GM23248 (cell line): ENCODE measurements at regions not wholly inside any gene's neighbourhood (a gene's known extent, or its start where the extent isn't known, plus 50 kb on each side); places are given as distances from the start of the nearest gene placed in this dataset.

Experiments used
- DNase-seq: peaks from one replicate; pipeline ENCODE4 v3.0.0-alpha.2; 2015
- H2AFZ ChIP-seq: fragments of 200-600 bp; sonication (generic); 2 replicates; pipeline ENCODE4 v1.6.1; 2016; ENCODE audit warnings: antibody characterized with exemption
- H3F3A ChIP-seq: fragments of 200-600 bp; sonication (generic); 2 replicates; pipeline ENCODE4 v1.6.1; 2016; ENCODE audit warnings: mild to moderate bottlenecking, antibody characterized with exemption, mixed run types; ENCODE audit not compliant: insufficient read depth
- H3K27ac ChIP-seq: fragments of 200-600 bp; sonication (generic); 2 replicates; pipeline ENCODE4 v1.5.1; 2016; ENCODE audit warnings: mild to moderate bottlenecking
- H3K27me3 ChIP-seq: fragments of 200-600 bp; sonication (generic); replicated peaks from 2 replicates; pipeline ENCODE4 v1.6.1; 2016; ENCODE audit warnings: mild to moderate bottlenecking; ENCODE audit not compliant: insufficient read depth
- H3K36me3 ChIP-seq: fragments of 200-600 bp; sonication (generic); 2 replicates; pipeline ENCODE4 v1.6.1; 2016; ENCODE audit warnings: low read depth, mild to moderate bottlenecking
- H3K4me1 ChIP-seq: fragments of 200-600 bp; sonication (generic); 2 replicates; pipeline ENCODE4 v1.6.1; 2016; ENCODE audit warnings: mild to moderate bottlenecking; ENCODE audit not compliant: insufficient read depth
- H3K4me2 ChIP-seq: fragments of 200-600 bp; sonication (generic); one replicate; pipeline ENCODE4 v1.6.1; 2016; ENCODE audit warnings: mild to moderate bottlenecking; ENCODE audit not compliant: unreplicated experiment
- H3K4me3 ChIP-seq: fragments of 200-600 bp; sonication (generic); 2 replicates; pipeline ENCODE4 v1.5.1; 2016; ENCODE audit warnings: mild to moderate bottlenecking
- H3K79me2 ChIP-seq: fragments of 200-600 bp; sonication (generic); 2 replicates; pipeline ENCODE4 v1.6.1; 2016; ENCODE audit warnings: mild to moderate bottlenecking; ENCODE audit not compliant: insufficient read depth
- H3K9ac ChIP-seq: fragments of 200-600 bp; sonication (generic); 2 replicates; pipeline ENCODE4 v1.6.1; 2016; ENCODE audit warnings: mild to moderate bottlenecking
- H3K9me2 ChIP-seq: fragments of 200-600 bp; sonication (generic); 2 replicates; pipeline ENCODE4 v1.6.1; 2016; ENCODE audit warnings: mixed run types, mild to moderate bottlenecking, moderate library complexity; ENCODE audit not compliant: insufficient read depth
- H3K9me3 ChIP-seq: fragments of 200-600 bp; sonication (generic); one replicate; pipeline ENCODE4 v1.6.1; 2017; ENCODE audit warnings: low read depth
- H4K20me1 ChIP-seq: fragments of 200-600 bp; sonication (generic); 2 replicates; pipeline ENCODE4 v1.6.0; 2016; ENCODE audit not compliant: insufficient read depth
- EZH2 ChIP-seq: fragments of 200-600 bp; sonication (generic); IDR thresholded peaks from 2 replicates; pipeline ENCODE4 v1.6.1; 2018; ENCODE audit warnings: antibody characterized with exemption, mild to moderate bottlenecking; ENCODE audit not compliant: insufficient read depth, poor library complexity, severe bottlenecking
- EZH2phosphoT487 ChIP-seq: fragments of 200-600 bp; sonication (generic); IDR thresholded peaks from 2 replicates; pipeline ENCODE4 v1.6.1; 2018; ENCODE audit warnings: antibody characterized with exemption, moderate library complexity, mild to moderate bottlenecking, low read depth; ENCODE audit not compliant: insufficient read depth
- WGBS, 2 experiments: methylation state at CpG; one replicate each; pipeline ENCODE4 v1.1.6; 2015 to 2017; ENCODE audit warnings: low lambda C conversion rate in 2 of 2, low coverage in 1 of 2; ENCODE audit errors: missing lambda C conversion rate in 2 of 2; 5-methylcytosine and 5-hydroxymethylcytosine counted together
- in situ Hi-C: fragments of 300-500 bp; cut with MboI; formaldehyde crosslinking; loops from 2 replicates; pipeline ENCODE4 v1.15.0; 2020

DNA sequence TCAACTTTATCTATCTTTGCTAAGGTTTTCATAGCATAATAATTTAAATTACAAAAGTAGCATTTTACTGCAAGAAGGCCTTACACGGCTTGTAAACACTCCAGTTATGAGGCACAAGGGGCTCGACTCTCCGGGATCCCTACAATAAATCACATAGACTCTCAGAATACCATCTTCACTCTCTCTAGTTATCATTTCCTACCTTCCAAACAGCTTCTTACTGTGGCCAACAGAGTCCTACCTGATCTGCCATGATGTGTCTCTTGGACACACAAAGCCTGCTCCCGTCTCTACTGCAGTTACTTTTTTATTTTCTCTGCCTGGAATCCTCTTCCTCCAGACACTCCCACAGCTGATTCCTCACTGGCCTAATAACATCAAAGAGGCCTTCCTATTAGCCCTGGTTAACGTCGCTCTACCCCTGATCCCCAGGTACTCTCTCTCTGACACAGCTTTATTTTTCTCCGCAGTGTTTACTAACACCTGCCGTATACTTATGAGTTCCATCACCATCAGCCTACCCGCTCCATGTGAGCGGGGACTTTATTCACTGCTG, 559.6 kb upstream of the DIPK2B start:
- Histone ChIP-seq H3K36me3 (peaks cover 67% of the 10 kb centered on the region), H3F3A (peaks cover 98% of the 10 kb centered on the region), H3K4me3 (peak overlapping the region; percentile 63), H3K27me3 (no peaks in the 10 kb centered on the region), H3K79me2 (peaks cover 98% of the 10 kb centered on the region), H3K9me3 (no peaks in the 10 kb centered on the region), H3K9me2 (no peaks in the 10 kb centered on the region), H2AFZ (no peak overlapping the region), H4K20me1 (no peaks in the 10 kb centered on the region; the same call in 1 of the 2 replicates), H3K27ac (peak overlapping the region; percentile 97), H3K4me2 (peak overlapping the region; percentile 96), H3K9ac (peak overlapping the region; percentile 100), H3K4me1 (peaks cover 83% of the 10 kb centered on the region)
- TF ChIP-seq EZH2phosphoT487 (no peak), EZH2 (no peak)
- in situ Hi-C loops: no loop called here
- DNase-seq: no peak
- 85 to 86% methylated on average over 10 of the region's 10 CpGs for WGBS, 2 experiments

DNA sequence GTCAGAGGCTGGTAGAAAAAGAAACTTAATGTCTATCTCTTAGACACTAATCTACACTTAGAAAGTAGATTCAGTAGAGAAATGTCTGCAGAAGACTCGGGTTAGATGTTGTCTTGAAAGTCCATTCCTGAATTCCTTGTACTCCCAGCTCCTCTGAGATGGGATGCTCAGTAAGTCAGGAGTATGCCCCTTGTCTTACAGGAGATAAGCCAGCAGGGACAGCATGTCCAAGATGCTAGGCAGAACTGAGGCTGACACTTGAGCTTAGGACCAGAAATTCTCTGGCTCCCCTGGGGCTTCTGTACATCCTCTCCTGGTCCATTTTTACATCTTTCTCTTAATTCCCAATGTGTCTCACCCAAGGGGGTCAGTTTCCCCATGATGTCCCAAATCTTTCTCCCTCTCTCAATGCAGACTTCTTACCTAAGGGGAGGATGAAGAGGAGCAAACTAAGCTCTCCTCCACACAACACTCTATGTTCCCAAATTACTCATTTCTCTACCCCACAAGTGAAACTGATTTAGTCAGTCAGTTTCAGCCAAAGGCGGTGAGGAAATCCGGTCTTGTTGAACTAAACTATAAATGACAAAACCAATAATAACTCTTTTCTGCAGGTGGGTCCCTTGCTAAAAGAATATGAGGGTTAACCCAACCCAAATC, 558.2 kb upstream of the DIPK2B start:
- WGBS, 2 experiments: 11 to 18% methylated on average over 3 of the region's 3 CpGs
- TF ChIP-seq EZH2phosphoT487: no peak
- no peak for TF ChIP-seq EZH2
- Histone ChIP-seq H3K9me3 (no peaks in the 10 kb centered on the region), H3K79me2 (peaks cover 94% of the 10 kb centered on the region), H3K9ac (peak overlapping the region; percentile 100), H3K4me2 (peak overlapping the region; percentile 96), H3F3A (peaks cover 96% of the 10 kb centered on the region), H3K27ac (peak overlapping the region; percentile 97), H3K9me2 (no peaks in the 10 kb centered on the region), H4K20me1 (no peaks in the 10 kb centered on the region; the same call in 1 of the 2 replicates), H3K4me3 (peak overlapping the region; percentile 63), H3K4me1 (peaks cover 80% of the 10 kb centered on the region), H3K36me3 (peaks cover 65% of the 10 kb centered on the region), H2AFZ (no peak overlapping the region), H3K27me3 (no peaks in the 10 kb centered on the region)
- peak; percentile 59 for DNase-seq
- in situ Hi-C loops: no loop called here

DNA sequence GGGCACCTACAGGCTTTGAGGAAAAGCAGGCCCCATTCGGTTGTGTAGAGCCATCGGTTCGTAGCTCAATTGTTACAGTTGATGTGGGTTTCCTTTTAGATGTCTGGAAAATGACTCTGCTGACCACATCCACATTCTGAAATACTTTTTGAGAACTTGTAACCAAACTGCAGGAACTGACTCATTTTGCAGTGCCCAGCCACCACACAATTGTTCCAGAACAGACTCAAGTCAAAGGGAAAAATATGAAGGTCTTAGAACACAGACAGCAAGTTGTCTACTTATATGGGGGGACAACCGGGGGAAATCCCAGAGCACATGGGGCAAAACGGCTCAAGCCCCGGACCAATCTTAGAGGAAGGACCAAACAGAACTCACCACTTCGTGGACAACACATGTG, 557.6 kb upstream of the DIPK2B start:
- Histone ChIP-seq H4K20me1 (no peaks in the 10 kb centered on the region; the same call in 1 of the 2 replicates), H3F3A (peaks cover 95% of the 10 kb centered on the region), H3K27me3 (no peaks in the 10 kb centered on the region), H3K27ac (peak overlapping the region; percentile 97), H3K9ac (peak overlapping the region; percentile 100), H3K79me2 (peaks cover 94% of the 10 kb centered on the region), H3K9me3 (no peaks in the 10 kb centered on the region), H3K4me1 (peaks cover 76% of the 10 kb centered on the region), H3K9me2 (no peaks in the 10 kb centered on the region), H2AFZ (no peak overlapping the region), H3K4me3 (peak overlapping the region; percentile 49), H3K4me2 (peak overlapping the region; percentile 96), H3K36me3 (peaks cover 63% of the 10 kb centered on the region)
- peak; percentile 84 for DNase-seq
- 4 to 10% methylated on average over 7 of the region's 7 CpGs for WGBS, 2 experiments
- TF ChIP-seq EZH2phosphoT487 (no peak), EZH2 (no peak)
- in situ Hi-C loops: no loop called here

DNA sequence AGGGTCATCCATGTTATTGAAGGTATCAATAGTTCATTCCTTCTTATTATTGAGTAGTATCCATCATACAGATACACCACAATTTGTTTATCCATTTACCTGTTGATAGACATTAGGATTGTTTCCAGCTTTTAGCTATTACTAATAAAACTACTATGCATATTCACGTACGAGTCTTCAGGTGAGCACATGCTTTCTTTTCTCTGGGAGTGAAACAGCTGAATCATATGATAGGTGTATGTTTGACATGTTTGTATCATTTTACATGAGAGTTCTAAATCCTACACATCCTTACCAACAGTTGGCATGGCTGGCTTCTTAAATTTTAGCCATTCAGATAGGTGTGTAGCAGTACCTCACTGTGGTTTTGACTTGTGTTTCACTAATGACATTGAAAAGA, 556.6 kb upstream of the DIPK2B start:
- no peak overlapping the region for H2AFZ ChIP-seq
- H3K9me2 ChIP-seq: no peaks in the 10 kb centered on the region
- H3K79me2 ChIP-seq: peaks cover 94% of the 10 kb centered on the region
- H3K4me3 ChIP-seq: peak overlapping the region; percentile 49
- no peak for TF ChIP-seq EZH2phosphoT487
- TF ChIP-seq EZH2: no peak
- no peaks in the 10 kb centered on the region for H3K27me3 ChIP-seq
- DNase-seq: peak; percentile 0
- H3F3A ChIP-seq: peaks cover 95% of the 10 kb centered on the region
- H3K4me2 ChIP-seq: peak overlapping the region; percentile 48
- H3K9me3 ChIP-seq: no peaks in the 10 kb centered on the region
- peaks cover 63% of the 10 kb centered on the region for H3K36me3 ChIP-seq
- in situ Hi-C loops: no loop called here
- peaks cover 69% of the 10 kb centered on the region for H3K4me1 ChIP-seq
- no peaks in the 10 kb centered on the region; the same call in 1 of the 2 replicates for H4K20me1 ChIP-seq
- H3K27ac ChIP-seq: peak overlapping the region; percentile 97
- 85 to 97% methylated on average over 2 of the region's 2 CpGs for WGBS, 2 experiments
- H3K9ac ChIP-seq: peak overlapping the region; percentile 100; the same call in 1 of the 2 replicates
